Prostate gland (tissue), 2 donors: ENCODE measurements at regions not wholly inside any gene's neighbourhood (a gene's known extent, or its start where the extent isn't known, plus 50 kb on each side); places are given as distances from the start of the nearest gene placed in this dataset.

Source experiments
- CTCF ChIP-seq, 4 experiments: fragments of 200-600 bp in 2 of 4; fragments of 450-650 bp in 2 of 4; sonication (generic) in 2 of 4; IDR thresholded peaks; 1 replicate in 3 of 4; 2 replicates in 1 of 4; pipeline ENCODE4 v1.5.1; 2016 to 2019; ENCODE audit warnings: antibody characterized with exemption in 4 of 4, mild to moderate bottlenecking in 2 of 4, moderate library complexity in 2 of 4
- POLR2A ChIP-seq: fragments of 450-650 bp; IDR thresholded peaks from one replicate; pipeline ENCODE4 v1.6.1; 2016; ENCODE audit warnings: antibody characterized with exemption, mild to moderate bottlenecking

- no peak for TF ChIP-seq CTCF (IDR thresholded peaks at IDR 0.05)
- TF ChIP-seq POLR2A: no peak
Measured at GRCh38 chr6:22049002-22049401, 247.8 kb downstream of the PRL start.
